ENCODE measurements at regions not wholly inside any gene's neighbourhood (a gene's known extent, or its start where the extent isn't known, plus 50 kb on each side); places are given as distances from the start of the nearest gene placed in this dataset.

DNA sequence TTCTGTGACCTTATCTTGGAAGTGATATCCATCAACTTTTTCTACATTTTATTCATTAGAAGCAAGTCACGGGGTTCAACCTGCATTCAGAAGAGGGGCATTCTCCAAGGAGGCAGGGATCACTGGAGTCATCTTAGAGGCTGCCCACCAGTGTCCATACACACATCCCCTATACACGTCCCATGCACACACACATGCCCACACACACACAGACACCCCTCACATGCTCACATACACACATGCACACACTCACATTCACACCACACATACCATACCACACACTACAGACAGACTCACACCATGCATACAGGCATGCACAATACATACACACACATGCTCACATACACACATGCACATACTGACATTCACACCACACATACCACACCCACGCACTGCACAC, 884.7 kb downstream of the TBC1D22A start:
- DNase-seq = no peak

DNA sequence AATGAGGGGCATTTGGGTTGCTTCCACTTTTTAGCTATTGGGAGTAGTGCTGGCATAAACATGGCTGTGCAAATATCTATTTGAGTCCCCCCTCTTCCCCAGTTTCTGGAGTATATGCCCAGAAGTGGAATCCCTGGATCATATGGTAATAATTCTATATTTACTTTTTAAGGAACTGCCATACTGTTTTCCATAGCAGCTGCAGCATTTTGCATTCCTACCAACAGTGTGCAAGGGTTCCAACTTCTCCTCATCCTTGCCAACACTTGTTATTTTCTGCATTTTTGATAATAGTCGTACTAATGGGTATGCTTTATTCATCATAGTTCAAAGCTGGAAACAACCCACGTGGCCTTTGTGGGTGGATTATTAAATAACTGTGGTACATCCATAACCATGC, 883.5 kb downstream of the TBC1D22A start:
- DNase-seq = no peak

DNA sequence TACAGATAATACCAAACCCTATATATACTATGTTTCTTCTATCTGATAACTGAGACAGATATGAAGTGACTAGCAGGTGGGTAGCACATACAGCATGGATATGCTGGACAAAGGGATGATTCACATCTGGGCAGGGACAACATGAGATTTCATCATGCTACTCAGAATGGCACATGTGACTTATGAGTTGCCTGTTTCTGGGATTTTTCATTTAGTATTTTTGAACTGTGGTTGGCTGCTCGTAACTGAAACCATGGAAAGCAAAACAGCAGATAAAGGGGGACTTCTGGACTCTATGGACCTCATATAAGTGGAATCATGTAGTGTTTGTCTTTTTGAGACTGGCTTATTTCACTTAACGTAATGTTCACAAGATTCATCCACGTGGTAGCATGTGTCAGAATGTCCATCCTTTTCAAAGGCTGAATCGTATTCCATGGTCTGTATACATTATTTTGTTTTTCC, 883.0 kb downstream of the TBC1D22A start:
- no peak for DNase-seq

DNA sequence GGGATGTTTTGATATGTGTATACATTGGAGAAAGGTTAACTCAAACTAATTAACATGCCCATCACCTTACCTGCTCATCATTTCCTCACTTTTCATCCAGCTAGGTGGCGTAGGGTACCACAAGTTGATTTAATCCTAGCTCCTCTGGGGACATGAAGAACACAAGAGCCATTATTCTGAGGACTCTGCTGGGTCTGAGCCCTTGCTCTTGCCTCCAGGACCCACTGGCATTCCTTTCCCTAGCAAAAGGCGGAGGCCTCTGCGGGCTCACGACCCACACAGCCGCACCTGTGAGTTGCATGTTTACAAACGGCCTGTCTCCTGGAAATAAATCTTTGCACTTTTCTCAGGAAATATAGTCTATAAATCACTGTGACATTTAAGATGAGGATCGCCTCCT, 871.9 kb downstream of the TBC1D22A start:
- DNase-seq = no peak

DNA sequence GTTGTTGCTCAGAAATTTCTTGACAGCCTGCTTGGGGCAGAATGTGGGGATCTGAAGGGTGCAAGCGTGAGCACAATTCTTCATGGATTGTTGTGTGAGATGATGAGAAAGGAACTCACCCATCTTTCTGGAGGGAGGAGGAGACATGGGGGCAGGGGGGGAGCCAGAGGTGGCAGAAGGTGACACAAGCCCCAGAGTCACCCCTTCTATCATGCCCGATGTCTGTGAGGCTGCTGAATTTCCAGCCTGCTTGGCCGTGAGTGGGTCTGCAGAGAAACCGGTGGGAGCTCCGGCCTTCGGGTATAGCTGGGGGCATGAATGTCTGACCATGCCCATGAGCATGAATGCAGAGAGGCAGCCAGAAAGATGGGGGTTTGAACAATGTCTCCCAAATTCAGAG, 870.7 kb downstream of the TBC1D22A start:
- DNase-seq = no peak

DNA sequence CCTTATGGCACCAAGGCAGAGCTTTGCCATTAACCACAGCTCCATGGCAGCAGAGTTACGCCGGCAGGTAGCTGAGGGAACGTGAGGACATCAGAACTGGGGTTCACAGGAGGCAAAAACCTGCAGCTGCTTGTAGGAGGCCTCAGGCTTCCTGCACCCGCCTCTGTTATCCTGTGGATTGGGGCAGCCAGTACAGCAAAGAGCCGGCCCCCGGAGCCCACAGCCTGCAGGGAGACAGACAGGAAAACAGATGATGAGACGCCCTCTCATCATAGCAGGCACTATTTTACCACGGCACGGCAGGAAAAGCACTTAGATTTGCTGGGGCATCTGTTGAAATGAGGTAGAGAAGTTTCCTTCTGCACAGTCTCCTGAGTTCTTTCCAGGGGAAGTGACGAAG, 870.3 kb downstream of the TBC1D22A start:
- no peak for DNase-seq

DNA sequence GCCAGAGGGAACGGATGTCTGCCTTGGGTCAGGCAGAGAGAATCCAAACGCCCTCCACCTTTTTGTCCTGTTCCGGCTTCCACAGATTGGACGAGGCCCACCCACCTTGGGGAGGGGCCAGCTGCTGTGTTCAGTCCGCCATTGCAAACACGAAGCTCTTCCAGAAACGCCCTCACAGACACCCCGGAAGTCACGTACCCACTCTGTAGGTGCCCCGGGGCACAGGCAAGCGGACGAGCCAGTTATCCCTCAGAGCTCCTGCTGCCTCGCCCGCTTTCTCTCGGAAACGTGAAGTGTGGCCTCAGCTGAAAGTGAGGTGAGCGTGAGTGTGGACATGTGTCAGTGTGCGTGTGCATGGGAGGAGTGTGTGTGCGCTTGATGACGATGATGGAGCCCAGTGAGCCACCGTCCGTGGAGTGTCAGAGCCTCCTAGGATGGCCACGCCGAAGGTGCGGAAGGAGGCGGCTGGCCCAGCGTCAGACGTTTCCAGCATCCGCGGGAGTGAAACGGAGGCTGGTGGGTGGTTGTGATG, 869.2 kb downstream of the TBC1D22A start:
- DNase-seq = no peak

DNA sequence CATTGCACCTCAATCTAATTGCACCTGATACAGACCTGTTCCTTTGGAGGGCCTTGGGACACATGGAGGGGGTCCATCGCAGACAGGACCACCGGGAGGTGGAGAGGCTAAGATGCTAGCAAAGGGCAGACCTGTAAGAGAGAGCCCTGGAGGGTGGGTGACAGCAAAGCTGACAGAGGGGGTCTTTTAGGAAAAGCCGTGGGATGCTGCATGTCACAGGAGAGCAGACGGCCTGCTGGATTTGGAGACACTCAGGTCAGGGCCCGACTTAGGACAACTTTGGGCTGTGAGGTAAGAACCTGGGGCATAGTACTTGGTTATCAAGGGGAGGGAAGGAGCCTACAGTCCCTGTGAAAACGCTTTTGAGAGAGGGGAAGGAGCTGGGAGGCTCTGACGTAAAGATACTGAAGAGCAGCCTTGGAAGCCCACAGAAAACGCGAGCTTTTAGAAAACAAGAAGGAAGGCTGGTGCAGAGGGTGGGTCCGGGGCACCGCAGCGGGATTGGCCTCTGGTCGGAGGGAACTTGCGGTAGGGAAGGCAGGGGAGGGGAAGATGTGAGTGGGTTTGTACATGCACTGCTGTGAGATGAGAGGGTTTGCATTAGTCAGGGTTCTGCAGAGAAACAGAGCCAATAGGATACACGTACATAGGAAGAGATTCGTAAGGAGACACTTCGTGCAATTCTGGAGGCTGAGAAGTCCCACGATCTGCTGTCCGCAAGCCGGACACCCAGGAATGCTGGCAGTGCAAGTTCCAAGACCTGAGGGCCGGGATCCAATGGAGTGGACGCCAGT, 868.5 kb downstream of the TBC1D22A start:
- no peak for DNase-seq

DNA sequence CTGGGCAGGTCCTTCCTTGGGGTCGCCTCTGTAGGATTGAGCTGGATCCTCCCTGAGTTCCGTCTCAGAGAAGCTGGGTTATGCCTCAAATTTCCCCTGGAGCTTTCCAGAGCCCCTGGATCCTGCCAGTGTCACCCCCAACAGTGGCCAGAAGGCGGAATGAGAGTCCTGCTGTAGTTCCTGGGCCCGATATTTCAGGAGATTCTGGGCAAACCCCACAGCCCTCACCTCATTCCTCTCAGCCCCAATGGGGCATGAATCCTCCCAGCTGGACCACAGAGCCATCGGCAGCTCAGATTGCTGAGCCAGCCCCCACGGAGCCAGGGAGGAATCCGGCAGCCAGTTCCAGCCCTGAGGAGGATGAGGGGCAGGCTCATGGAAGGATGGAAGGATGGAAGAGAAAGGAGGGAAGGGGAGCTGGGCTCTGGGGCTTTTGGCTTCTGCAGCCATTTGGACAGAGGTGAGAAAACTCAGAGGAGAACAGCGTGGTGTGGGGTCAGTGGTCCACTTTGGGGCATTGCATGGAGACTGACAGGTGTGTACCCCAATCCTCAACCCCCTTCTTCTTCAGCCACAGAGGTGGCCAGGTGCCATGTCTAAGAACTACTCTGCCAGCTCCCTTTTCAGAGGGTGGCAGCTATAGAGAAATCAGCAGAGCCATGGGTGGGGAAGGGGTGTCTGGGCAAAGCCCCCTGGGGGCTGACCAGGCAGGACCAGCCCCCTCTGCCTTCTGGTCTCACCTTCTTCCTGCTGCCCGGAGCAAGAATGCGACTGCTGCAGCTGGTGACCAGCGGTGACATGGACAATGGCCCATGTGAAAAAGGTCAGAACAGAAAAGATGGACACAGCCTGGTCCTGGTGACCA, 867.6 kb downstream of the TBC1D22A start:
- DNase-seq = no peak

DNA sequence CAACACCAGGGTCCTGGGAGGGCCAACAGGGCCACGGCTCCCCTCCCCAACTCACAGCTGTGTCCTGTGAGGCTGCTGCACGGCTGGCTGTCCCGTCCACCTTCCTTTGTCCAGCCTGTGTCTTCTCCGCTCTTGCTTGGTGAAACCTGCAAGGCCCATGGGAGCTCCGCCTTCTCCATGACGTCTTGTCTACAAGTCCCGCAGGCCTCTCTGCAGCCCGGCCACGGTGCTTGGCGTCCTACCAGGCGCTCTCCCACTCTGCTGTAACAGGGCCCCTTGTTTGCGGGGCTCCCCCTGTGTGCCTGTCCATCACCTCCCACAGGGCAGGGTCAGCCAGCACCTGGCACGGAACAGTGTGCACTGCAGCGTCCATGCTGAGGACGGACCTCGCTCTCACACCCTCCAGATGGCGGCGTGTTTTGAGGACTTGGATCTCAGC, 866.8 kb downstream of the TBC1D22A start:
- no peak for DNase-seq

DNA sequence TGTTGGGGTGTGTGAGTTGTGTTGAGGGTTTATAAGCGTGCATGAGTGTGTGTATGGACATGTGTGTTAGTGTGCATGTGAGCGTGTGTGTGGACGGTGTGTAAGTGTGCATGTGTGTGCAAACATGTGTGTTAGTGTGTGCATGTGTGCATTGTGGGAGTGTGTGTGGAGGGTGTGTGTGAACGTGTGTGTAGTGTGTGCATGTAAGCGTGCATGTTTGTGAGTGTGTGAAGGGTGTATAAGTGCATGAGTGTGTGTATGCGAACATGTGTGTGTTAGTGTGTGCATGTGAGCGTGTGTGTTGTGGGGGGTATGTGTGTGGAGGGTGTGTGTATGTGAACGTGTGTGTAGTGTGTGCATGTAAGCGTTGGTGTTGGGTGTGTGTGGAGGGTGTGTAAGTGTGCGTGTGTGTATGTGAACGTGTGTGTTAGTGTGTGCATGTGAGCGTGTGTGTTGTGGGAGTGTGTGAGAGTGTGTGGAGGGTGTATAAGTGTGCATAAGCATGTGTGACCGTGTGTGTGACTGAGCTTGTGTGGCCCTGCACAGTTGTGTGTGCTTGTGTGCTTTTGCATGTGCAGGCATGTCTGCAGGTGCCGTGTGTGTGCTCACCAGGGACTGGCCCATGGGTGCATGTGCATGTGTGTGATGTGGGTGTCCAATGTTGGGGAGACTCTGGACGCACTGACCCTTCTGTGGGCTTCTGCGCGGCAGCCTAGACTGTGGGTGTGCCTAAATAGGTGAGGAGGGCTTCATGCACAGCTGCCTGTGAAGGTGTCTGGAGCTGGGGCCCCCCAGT, 866.2 kb downstream of the TBC1D22A start:
- no peak for DNase-seq

DNA sequence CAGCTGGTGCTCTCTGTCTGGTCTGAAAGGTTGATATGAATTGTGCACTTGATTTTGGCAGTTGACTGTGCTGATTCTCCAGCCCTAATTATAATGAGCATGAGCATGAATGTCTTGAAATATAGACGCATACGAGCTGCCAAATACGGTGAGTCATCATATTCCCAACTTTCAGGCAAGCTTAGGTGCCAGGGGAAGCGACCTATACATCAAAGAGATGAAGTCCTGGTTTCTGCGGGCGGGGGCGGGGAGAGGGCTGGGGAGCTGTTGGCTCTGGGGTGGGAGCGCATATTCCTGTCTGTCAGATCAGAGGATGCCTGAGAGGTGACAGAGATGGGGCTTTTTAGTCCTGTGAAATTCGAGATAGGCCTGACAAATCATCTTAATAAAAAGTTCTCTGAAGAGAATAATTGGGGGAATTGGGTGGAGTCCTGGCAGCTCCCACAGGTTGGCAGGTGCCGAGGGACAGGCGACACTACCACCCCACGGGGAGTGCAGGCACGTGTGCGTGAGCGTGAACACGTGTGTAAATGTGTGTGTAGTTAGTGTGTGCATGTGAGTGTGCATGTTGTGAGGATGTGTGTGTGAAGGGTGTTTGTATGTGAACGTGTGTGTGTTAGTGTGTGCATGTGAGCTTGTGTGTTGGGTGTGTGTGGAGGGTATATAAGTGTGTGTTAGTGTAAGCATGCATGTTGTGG, 865.3 kb downstream of the TBC1D22A start:
- no peak for DNase-seq

DNA sequence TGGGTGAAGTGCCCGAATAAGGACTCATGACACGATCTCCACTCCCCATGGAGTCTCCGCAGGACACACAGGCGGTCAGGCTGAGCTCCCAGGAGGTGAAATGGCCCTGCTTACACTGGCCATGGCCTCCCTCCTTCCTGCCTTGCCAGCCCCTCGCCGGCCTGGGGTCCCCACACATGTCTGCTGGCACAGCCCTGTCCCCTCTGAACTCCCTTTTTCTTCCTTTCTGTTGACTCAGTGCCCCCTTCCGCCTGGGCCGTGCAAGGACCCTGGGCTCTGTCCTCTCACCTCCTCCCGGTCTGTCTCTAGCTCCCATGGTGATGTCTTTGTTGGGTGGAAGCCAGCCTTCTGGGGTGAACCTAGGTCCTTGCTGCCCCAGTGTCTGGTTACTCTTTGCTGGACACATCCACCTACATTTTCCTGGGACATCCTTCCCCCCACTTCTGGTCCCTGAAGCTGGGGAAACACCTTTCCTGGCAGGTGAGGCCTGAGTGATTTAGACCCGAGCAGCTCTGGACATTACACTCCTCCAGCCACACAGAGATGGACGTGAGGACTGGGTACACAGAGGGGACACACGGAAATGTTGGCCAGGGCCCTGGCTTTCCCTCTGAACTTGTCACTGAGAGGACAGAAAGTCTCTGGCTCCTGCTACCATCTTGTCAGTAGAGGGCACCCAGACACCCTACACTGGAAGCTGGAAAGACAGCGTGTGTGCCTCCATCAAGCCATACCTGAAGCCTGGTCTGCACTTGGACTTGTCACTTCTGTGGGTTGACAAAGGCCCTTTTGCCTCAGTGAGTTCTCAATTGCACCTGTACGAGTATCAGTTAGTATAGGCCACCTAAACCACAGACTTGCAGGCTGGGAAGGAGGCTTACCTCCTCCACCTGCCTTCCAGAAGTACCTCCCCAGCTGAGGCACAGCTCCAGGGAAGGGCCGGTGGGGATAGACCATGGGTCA, 864.3 kb downstream of the TBC1D22A start:
- DNase-seq = no peak

DNA sequence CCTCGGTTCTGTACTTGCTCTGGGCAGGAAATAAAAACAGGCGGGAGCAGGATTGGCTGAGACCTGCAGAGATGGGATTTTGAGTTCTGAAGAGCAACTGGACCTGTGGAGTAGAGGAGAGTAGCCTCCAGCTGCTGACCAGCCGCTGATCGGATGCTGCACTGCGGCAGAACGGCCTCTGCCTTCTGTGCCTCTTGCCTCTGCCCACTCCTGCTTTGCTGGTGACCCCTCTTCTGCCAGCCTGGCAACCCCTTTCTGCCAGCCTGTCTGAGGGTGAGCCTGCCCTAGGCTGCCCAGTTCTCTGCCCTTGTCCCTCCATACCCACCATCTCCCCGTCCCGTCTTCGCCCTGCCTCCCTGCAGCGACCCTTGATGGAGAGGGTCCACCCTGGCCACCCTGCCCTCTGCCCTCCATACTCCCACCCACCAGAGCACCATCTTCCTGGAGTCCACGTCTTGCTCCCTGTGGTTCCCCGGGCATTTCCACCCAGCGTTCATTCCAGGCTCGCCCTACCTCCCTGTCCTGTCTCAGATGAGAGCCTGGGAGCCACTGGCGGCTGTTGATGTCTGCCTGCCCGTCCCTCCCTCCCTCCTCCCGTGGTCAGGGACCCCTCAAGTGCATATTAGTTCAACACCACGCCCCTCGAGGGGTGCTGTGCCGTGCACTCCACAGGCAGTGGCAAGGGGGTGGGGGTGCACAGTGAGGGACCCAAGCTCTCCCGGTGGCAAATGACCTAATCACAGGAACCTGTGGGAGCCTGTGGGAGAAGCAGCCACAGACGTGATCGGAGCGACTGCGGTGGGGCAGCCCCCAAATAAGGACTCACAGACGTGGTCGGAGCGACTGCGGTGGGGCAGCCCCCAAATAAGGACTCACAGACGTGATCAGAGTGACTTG, 863.3 kb downstream of the TBC1D22A start:
- no peak for DNase-seq

DNA sequence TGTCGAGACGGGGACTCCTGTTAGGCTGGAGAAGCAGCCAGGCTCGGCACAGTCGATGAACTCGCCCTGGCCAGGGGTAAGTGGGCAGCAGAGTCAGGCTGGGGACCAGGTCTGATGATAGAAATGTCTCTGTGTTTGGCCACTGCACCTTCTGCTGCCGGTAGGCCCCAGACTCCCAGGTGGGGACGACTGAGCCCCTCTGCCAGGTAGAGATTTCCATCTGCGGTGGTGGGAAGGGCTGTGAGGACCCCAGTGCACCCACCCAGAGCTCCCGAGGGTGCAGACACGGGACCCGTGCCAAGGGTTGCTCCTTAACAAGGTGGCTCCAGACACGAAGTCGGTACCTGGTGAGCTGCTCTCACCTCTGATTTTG, 862.5 kb downstream of the TBC1D22A start:
- DNase-seq = no peak

DNA sequence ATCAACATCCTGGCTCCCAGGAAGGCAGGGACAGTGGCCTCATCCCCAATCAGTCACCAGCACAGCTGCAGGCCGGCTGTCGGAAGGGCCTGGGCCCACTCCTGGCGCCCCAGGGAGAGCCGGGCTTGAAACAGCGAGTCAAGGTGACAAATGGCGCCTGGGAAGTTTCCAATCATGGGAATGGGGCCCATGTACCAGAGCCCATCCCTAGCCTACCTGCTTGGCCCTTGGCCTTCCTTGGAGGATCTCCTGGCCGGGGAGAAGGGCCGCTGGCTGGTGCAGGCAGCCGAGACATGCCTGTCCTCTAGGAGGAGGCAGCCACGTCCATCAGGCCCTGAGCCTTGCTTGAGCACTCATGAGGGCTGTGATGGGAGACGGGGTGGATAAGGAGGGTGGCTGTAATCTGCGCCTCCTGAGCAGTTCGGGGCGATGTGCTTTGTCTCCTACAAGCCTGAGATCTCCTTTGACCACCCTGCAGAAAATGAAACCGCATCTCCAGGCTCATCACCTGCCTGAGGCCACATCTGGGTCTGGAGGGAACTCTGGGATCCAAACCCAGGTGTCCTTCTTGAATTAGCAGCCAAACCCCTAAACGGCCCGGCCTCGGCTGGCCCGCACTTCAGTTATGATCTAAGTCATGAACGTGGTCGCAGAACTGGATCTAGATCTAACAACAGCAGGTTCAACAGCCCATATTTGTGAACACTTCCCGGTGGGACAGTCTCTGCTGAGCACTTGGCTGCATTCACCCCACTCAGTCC, 862.0 kb downstream of the TBC1D22A start:
- no peak for DNase-seq

DNA sequence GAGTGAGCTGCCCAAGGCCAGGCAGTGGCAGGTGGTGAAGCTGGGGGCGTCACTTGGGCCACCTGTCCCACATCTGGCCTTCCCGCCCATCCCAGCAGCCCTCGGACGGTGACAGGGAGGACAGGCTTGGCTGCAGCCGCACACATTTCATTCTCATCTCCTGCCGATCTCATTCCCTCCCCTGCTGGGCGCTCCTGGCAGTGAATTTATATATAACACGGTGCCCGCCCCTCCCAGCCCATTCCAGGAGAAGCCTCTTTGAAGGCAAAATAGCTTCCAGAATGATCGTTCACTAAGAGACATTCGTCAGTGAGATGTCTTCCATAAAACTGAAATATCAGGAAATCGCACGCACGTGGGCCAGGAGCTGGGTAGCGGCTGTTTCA, 861.3 kb downstream of the TBC1D22A start:
- DNase-seq = no peak

DNA sequence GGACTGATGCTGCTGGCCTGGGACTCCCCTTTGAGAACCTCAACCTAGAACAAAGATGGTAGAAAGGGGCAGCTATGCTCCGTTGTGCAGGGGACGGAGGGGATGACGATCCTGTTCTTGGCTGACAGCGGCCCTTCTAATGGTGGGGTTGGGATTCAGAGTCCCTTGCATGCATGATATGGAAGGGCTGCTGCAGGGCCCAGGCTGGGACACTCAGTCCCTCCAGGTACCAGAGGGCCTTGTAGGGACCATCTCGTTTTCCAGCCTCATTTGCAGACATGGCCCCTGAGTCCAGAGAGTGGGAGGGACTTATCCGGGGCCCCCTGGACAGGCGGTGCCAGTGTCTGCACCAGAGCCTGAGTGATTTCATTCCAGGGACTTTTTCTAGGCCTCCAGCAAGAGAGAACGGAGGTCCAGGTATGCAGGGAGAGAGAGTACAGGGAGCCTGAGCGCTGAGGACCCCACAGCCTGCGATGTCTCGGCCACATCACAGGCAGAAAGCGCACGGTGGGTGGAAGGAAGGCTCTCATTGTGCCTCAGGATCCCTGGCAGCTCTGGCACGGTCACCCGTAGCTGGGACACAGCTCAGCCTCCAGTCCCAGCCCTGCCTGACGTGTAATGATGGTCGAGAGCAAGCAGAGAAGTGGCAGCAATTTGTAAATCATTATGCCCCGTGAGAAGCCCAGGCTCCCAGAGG, 860.8 kb downstream of the TBC1D22A start:
- DNase-seq = no peak

DNA sequence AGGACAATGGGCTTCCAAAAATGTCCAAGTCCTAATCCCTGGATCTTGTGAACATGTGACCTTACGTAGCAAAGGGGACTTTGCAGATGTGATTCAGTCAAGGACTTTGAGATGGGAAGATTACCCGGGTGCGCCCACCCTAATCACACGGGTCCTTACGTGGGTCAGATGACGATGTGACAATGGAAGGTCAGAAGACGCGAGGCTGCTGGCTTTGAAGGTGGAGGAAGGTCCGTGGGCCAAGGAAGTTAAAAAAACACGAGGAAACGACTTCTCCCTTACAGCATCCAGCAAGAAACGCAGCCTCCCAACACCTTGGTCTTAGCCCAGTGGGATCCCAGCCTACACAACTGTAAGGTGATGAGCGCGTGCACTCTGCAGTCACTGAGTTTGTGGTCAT, 860.1 kb downstream of the TBC1D22A start:
- DNase-seq = no peak
